Activated CD4-positive, alpha-beta T cell treated with anti-CD3 and anti-CD28 coated beads for 4 hours (primary cell): ENCODE measurements at regions not wholly inside any gene's neighbourhood (a gene's known extent, or its start where the extent isn't known, plus 50 kb on each side); places are given as distances from the start of the nearest gene placed in this dataset.
A peak's percentile ranks its signal among the peaks of the same experiment; 100 is the strongest.

Experiments used
- DNase-seq, 2 donors: peaks; one replicate each; pipeline ENCODE4 v3.0.0-alpha.2; 2020

- no peak for DNase-seq
These were observed 51.1 kb upstream of the NCOA1 start for GRCh38 chr2:24439971-24440340.

GRCh38 chr2:24439280-24439970, 51.6 kb upstream of the NCOA1 start:
- no peak for DNase-seq

DNA sequence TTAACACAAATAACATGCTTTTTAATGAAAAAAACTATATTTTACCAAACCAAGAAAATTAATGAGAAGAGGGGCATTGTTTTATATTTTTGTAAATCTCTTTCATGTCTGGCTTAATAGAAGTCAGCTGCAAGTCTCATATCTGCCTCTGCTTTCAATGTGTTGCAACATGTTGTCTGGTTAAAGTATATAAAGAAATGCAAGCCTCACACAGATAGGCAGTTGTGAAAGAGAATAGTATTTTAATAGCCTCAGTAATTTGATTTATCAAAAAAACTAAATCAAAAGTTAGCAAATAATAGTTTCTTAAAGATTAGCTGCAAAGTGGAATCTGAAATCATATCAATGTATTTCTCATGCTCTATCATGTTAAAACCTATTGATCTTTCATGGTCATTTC, 52.9 kb upstream of the NCOA1 start:
- DNase-seq = no peak

DNA sequence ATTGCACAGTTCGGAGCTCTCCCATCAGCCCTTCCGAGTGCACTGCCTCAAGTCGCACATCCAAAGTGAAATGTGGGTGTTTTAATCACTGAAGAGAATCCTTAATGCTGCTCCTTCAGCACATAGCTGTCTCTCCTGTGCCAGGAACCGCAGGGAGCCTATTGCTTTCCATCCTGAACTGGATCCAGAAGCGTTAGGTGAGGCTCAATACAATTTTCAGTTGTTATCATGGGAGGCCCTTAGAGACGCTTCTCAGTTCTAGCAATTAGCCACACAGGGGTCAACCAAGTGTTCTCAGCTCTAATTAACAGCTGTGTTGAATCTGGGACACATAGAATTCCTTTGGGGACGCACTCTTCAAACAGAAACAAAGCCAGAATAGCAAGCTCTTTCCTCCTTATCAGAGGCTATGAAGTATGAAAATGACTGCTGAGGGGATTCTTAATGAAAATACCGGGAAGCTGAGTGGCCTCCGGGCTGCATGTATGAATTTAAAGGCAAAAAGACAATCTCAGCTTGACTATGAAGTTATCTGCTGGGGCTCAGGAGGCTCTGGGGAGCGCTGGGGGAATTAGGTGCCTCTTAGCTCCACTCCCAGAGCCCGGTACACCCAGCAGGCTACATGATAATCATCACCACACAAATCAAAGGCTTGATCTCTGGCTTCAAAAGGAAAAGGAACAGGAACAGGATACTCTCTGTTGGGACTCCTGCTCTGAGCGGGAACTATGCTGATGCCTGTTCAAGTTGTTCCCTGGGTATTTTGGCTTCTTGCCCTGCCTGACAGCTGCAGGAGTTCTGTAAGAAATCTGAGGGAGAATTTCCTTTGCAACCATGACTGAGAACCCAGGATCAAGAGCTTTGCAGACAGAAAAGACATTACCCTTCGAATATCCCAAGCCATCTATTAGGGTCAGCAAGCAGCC, 55.4 kb upstream of the NCOA1 start:
- no peak for DNase-seq

DNA sequence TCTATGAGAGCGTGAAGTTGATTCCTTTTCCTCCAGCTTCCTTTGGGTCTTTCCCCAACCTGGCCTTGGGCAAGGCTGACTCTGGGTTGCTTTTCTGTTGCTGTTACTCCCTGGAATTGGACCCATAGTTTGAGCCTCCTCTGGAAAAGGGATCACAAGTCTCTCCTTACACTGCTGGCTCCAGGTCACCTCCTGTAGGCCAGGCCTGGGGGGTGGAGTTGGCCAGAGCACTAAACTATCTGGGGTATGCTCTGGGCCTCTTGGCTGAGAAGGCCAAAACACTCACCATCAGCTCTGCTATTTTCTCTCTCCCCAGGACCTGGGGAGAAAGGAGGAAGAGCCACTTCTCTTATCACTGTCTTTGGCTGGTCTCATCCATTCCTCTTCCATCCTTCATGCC, 56.5 kb upstream of the NCOA1 start:
- no peak for DNase-seq

DNA sequence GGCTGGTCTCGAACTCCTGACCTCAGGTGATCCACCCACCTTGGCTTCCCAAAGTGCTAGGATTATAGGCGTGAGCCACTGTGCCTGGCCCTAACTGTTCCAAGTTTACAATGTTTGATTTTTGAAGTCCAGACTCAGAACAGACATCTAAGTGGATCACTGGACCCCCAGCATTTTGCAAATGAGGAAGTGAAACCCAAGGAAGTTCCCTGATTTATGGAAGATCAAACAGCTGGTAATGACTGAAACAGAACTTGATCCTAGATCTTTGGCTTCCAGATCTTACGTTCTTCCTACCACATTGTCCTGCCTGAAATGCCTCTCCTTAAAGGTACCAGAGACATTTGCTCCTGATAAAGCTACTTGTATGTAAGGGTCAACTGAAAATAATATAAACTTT, 58.3 kb upstream of the NCOA1 start:
- no peak for DNase-seq

DNA sequence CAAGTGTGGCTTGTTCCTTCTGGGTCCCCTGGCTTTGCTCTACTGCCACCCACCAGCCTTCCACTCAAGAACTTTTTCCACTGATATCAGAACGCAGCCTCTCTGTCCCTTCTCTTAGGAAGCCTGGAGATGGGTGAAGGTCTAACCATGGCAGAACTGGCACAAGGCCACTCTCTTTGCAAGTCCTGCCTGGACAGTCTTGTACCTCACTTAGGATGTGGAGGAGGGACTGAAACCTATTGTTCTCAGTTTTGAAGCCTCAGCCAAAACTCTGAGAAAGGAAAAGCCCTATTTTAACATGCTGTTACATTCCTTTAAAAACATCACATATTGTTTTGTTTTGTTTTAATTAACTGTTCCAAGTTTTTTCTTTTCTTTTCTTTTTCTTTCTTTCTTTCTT, 58.9 kb upstream of the NCOA1 start:
- no peak for DNase-seq

GRCh38 chr2:24429197-24430074, 61.6 kb upstream of the NCOA1 start:
- DNase-seq = no peak

- no peak for DNase-seq
These were observed 64.1 kb upstream of the ITSN2 start for GRCh38 chr2:24424387-24424786.

DNA sequence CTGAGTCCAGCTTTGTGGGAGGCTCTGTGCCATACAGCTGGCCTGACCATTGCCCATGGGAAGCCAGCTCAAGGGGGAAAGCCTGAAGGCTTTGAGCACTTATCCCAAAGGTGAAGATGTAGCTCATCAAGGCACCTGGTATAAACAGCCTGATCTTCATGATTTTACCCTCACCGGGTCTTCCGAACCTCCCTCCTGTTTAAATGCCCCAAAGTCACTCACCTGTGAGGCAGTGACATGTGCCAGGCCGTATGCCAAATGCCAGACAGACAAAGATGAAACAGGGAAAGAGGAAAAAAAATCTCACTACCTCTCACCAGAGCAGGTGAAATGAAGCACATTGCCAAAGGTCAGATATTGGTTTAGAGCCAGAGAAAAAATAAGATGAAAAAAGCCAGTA, 62.8 kb upstream of the ITSN2 start:
- DNase-seq = no peak

GRCh38 chr2:24421668-24422067, 61.3 kb upstream of the ITSN2 start:
- DNase-seq = peak; percentile 51 to 53

DNA sequence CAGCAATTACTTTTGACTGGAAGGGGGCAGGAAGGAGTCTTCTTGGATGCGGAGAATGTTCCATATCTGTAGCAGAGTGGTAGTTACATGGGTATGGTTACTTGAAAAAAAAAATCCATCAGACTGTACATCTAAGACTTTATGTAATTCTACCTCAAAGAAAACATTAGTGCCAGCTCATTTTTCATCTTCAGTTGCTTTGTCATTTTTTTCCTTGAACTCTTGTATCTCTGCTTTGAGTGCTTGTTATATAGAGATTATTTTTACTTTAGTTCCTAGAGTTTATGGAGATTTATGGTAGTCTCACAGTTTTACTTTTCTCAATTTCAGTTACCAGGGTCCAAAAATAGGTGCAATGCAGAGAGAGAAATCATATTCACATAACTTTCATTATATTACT, 60.0 kb upstream of the ITSN2 start:
- no peak for DNase-seq

DNA sequence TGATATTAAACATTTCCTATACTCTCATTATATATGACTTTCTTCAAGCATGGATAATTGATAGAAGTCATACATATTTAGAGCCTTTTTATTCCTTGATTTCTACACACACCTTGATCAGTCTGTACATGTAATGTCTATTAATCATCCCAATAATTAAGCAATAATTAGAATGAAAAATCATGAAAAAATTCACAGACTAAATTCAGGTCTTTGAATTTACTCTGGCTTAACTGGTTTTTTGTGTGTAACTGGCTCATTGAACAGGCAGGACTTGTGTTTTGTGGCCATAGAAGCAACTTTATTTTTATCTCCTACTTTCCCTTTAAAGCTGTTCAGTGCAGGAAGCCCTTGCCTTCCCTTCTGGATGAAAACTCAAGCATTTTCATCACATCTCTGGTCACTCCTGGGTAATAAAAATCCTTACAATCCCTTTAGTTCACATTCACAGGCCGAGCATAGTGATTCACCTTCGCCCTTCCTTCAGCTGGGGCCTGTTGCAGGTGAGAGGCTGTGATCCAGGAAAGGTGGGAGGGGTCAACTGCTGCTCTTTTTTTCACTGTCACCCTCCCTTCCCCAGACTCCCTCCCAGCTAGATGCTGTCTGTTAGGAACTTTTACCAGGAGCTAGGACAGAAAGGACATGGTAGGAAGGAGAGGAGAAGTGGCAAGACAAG, 58.0 kb upstream of the ITSN2 start:
- DNase-seq = no peak

DNA sequence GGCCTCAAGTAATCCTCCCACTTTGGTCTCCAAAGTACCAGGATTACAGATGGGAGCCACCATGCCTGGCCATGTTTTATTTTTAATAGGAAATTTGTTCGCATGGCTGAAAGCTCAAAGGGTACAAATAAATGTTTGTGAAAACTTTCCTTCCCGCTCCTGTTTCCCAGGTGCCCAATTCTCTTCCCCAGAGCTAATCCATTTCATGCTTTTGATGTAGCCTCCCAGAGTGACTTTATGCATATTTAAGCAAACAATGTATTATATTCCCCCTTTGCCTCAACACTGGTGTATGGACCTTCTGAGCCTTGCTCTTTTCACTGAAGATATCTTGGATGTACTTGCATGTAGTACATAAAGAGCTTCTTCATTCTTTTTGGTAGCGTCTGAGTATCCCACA, 52.5 kb upstream of the ITSN2 start:
- no peak for DNase-seq

- no peak for DNase-seq
These were observed 51.3 kb upstream of the ITSN2 start for GRCh38 chr2:24411488-24412151.

DNA sequence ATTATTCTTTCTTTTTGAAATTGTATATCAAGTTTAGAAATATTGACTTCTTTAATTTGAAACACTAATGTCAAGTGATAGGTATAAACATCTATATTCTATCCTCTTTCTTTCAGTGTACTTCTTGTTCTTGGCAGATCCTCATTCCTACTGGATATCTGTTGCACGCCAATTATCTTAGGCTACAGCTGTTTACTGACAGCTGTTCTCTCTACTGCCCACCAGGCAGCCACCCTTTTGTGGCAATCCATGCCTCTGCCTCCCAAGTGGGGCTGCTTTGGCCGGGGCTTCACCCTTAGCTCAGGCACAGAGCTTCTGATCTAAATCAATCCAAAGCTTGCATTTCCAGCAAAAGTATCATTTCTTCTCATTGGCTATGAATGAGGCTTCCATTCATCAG, 50.6 kb upstream of the ITSN2 start:
- no peak for DNase-seq

- peak; percentile 11 to 38 for DNase-seq
These were observed 49.6 kb upstream of the ITSN2 start for GRCh38 chr2:24409700-24410556.
